Mesendoderm (in vitro differentiated cells): ENCODE measurements at regions not wholly inside any gene's neighbourhood (a gene's known extent, or its start where the extent isn't known, plus 50 kb on each side); places are given as distances from the start of the nearest gene placed in this dataset.

ENCODE experiments used
- DNase-seq: peaks from one replicate; pipeline ENCODE4 v3.0.0; 2013
- H2AK5ac ChIP-seq: 2 replicates; pipeline ENCODE4 v1.6.1; 2013; ENCODE audit warnings: low read length, inconsistent platforms
- H2BK120ac ChIP-seq: 2 replicates; pipeline ENCODE4 v1.6.1; 2013; ENCODE audit warnings: low read depth, mild to moderate bottlenecking, low read length, moderate library complexity, mixed read lengths
- H2BK15ac ChIP-seq: replicated peaks from 2 replicates; pipeline ENCODE4 v1.6.1; 2013; ENCODE audit warnings: low read depth, mild to moderate bottlenecking, moderate library complexity
- H2BK5ac ChIP-seq: 2 replicates; pipeline ENCODE4 v1.6.1; 2013; ENCODE audit warnings: low read length, inconsistent platforms
- H3K18ac ChIP-seq: 2 replicates; pipeline ENCODE4 v1.6.1; 2013; ENCODE audit warnings: mild to moderate bottlenecking, low read length, mixed read lengths
- H3K23ac ChIP-seq: one replicate; pipeline ENCODE4 v1.6.1; 2013; ENCODE audit warnings: low read length
- H3K27ac ChIP-seq: 2 replicates; pipeline ENCODE4 v1.5.1; 2013; ENCODE audit warnings: low read depth, mild to moderate bottlenecking, inconsistent platforms, low read length, moderate library complexity
- H3K27me3 ChIP-seq: 2 replicates; pipeline ENCODE4 v1.6.1; 2013; ENCODE audit warnings: low read length, control low read depth, mild to moderate bottlenecking, inconsistent platforms; ENCODE audit not compliant: insufficient read depth, poor library complexity
- H3K36me3 ChIP-seq: 2 replicates; pipeline ENCODE4 v1.6.1; 2013; ENCODE audit warnings: low read length, inconsistent platforms; ENCODE audit not compliant: control insufficient read depth, insufficient read depth
- H3K4ac ChIP-seq: one replicate; pipeline ENCODE4 v1.6.1; 2013; ENCODE audit warnings: low read depth, mild to moderate bottlenecking, low read length, moderate library complexity
- H3K4me1 ChIP-seq: 2 replicates; pipeline ENCODE4 v1.6.1; 2013; ENCODE audit warnings: low read depth, low read length, inconsistent platforms; ENCODE audit not compliant: control insufficient read depth
- H3K4me2 ChIP-seq: 2 replicates; pipeline ENCODE4 v1.6.1; 2013; ENCODE audit warnings: low read length
- H3K4me3 ChIP-seq: 2 replicates; pipeline ENCODE4 v1.5.1; 2013; ENCODE audit warnings: mild to moderate bottlenecking, low read length
- H3K56ac ChIP-seq: one replicate; pipeline ENCODE4 v1.6.1; 2013; ENCODE audit warnings: low read length
- H3K79me1 ChIP-seq: 2 replicates; pipeline ENCODE4 v1.6.1; 2013; ENCODE audit warnings: low read length, inconsistent platforms
- H3K79me2 ChIP-seq: 2 replicates; pipeline ENCODE4 v1.6.1; 2013; ENCODE audit warnings: mild to moderate bottlenecking, low read length; ENCODE audit not compliant: control insufficient read depth, insufficient read depth
- H3K9ac ChIP-seq: 2 replicates; pipeline ENCODE4 v1.6.1; 2013; ENCODE audit warnings: low read length, inconsistent platforms
- H4K5ac ChIP-seq: one replicate; pipeline ENCODE4 v1.6.1; 2013; ENCODE audit warnings: low read length
- H4K8ac ChIP-seq: one replicate; pipeline ENCODE4 v1.6.1; 2013; ENCODE audit warnings: low read depth, mild to moderate bottlenecking, control low read depth, low read length, moderate library complexity
- WGBS: extraction: QIAGEN DNeasy Blood & Tissue Kit; methylation state at CpG from one replicate; pipeline ENCODE4 v1.1.7; 2013; ENCODE audit warnings: low lambda C conversion rate, missing lambda C conversion rate; ENCODE audit not compliant: insufficient coverage; ENCODE audit errors: extremely low coverage; 5-methylcytosine and 5-hydroxymethylcytosine counted together

DNA sequence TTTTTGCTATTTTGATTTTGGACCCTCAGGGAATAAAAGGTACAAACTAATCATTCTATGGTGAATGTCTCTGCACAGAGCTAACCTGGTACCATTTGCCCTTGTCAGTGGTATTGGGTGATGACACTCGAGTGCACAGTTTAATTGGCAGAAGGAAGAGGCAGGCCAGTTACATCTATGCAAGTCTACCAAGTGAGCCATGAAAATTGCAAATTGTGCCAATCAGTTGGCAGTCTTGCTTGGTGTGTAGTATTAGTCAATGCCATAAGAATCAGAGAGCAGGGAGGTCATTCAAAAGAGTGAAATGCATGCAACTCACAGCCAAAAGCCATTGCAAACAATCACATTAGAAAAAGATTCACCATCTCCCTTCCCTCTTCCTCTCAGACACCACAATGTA is 479.6 kb downstream of the ADAMTS20 start:
- H3K27me3 ChIP-seq: no peaks in the 10 kb centered on the region
- H3K18ac ChIP-seq: no peak overlapping the region
- no peaks in the 10 kb centered on the region for H3K79me2 ChIP-seq
- H2BK15ac ChIP-seq: no peak overlapping the region
- no peaks in the 10 kb centered on the region for H3K4me1 ChIP-seq
- H3K4ac ChIP-seq: no peak overlapping the region
- H3K23ac ChIP-seq: no peak overlapping the region
- H2BK120ac ChIP-seq: no peak overlapping the region
- no peak overlapping the region for H2BK5ac ChIP-seq
- no peak overlapping the region for H4K5ac ChIP-seq
- DNase-seq: no peak
- H3K4me3 ChIP-seq: no peak overlapping the region
- no peak overlapping the region for H2AK5ac ChIP-seq
- H3K79me1 ChIP-seq: no peaks in the 10 kb centered on the region
- H3K27ac ChIP-seq: no peak overlapping the region
- H3K9ac ChIP-seq: no peak overlapping the region
- no peak overlapping the region for H4K8ac ChIP-seq
- no peak overlapping the region for H3K4me2 ChIP-seq
- H3K56ac ChIP-seq: no peak overlapping the region
- no CpG with 5 or more reads among the region's 1 CpG for WGBS
- no peaks in the 10 kb centered on the region for H3K36me3 ChIP-seq

DNA sequence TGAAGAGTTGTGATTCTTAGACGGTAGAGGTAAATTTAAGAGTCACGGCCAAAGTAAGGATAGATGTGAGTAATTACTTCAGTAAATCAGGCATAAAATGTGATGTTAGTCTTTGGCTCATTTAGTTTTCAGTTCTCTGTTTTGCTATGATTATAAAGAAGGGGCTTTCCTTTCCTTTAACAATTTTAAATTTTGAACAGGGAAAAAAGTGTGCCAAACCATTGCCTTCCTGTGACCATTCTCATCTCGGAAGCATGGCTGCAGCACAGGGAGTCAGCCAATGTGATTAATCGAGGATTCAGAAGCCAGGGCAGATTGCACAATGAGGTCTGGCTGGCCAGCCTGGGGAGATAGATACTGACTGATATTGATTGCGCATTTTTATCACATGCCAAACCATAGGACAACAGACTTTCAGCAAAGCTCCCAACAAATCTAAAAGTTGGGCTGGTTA is 480.2 kb upstream of the PRICKLE1 start:
- Histone ChIP-seq H3K4me2 (no peak overlapping the region), H2AK5ac (no peak overlapping the region), H3K56ac (no peak overlapping the region), H3K4ac (no peak overlapping the region), H3K9ac (no peak overlapping the region), H3K18ac (no peak overlapping the region), H3K36me3 (no peaks in the 10 kb centered on the region), H3K4me3 (no peak overlapping the region), H4K5ac (no peak overlapping the region), H2BK15ac (no peak overlapping the region), H3K23ac (no peak overlapping the region), H3K27me3 (no peaks in the 10 kb centered on the region), H2BK5ac (no peak overlapping the region), H3K27ac (no peak overlapping the region), H2BK120ac (no peak overlapping the region), H3K79me1 (no peaks in the 10 kb centered on the region), H3K4me1 (no peaks in the 10 kb centered on the region), H4K8ac (no peak overlapping the region), H3K79me2 (no peaks in the 10 kb centered on the region)
- no CpG with 5 or more reads among the region's 5 CpGs for WGBS
- no peak for DNase-seq

DNA sequence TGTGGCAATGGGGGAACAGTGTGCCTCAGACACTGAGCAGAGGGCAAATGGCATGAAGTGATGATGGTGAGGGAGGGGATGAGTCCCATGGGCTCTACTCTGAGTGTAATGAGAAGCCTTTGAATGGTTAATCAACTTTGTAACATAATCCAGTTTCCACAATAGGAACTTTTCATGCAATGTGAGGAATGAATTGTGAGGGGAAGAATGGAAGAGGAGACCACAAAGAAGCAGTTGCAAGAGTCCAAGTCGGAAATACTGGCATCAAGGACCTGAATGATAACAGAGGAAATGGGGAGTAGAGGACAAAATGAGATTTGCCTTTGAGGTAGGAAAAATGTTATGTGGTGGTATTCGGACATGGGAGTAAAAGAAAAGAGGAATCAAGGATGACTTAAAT is 476.9 kb upstream of the PRICKLE1 start:
- H3K36me3 ChIP-seq: no peaks in the 10 kb centered on the region
- no peak for DNase-seq
- H2BK120ac ChIP-seq: no peak overlapping the region
- H3K4me1 ChIP-seq: no peaks in the 10 kb centered on the region
- no peaks in the 10 kb centered on the region for H3K79me2 ChIP-seq
- H3K18ac ChIP-seq: no peak overlapping the region
- no peak overlapping the region for H2AK5ac ChIP-seq
- H3K23ac ChIP-seq: no peak overlapping the region
- H2BK15ac ChIP-seq: no peak overlapping the region
- H2BK5ac ChIP-seq: no peak overlapping the region
- H3K56ac ChIP-seq: no peak overlapping the region
- WGBS: 100% methylated on average over 1 of the region's 2 CpGs
- H3K4me2 ChIP-seq: no peak overlapping the region
- no peaks in the 10 kb centered on the region for H3K27me3 ChIP-seq
- no peak overlapping the region for H3K4me3 ChIP-seq
- no peaks in the 10 kb centered on the region for H3K79me1 ChIP-seq
- no peak overlapping the region for H4K5ac ChIP-seq
- H3K27ac ChIP-seq: no peak overlapping the region
- H3K4ac ChIP-seq: no peak overlapping the region
- H3K9ac ChIP-seq: no peak overlapping the region
- no peak overlapping the region for H4K8ac ChIP-seq

DNA sequence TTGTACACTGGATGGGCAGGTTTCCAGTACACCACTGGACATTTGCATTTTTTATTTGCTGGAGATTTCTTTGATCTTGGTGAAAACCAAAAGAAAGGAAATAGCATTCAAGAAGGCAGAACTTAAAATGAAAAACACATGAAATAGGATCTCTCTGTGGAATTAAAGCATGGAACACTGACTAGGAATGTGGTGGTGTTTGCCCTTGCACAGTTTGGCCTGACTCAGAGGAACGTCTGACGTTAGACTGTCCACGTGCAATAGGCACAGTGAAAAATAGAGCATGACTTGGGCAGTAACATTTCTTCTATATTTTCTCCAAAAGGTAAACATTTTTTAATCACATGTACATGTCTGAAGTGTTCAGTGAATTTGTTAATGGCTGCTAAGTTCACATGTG is 474.1 kb upstream of the PRICKLE1 start:
- Histone ChIP-seq H3K4me1 (no peaks in the 10 kb centered on the region), H2BK120ac (no peak overlapping the region), H3K27me3 (no peaks in the 10 kb centered on the region), H3K9ac (no peak overlapping the region), H3K23ac (no peak overlapping the region), H3K4me3 (no peak overlapping the region), H3K36me3 (no peaks in the 10 kb centered on the region), H2BK15ac (no peak overlapping the region), H2BK5ac (no peak overlapping the region), H4K5ac (no peak overlapping the region), H3K56ac (no peak overlapping the region), H3K4ac (no peak overlapping the region), H3K79me1 (no peaks in the 10 kb centered on the region), H3K27ac (no peak overlapping the region), H2AK5ac (no peak overlapping the region), H3K79me2 (no peaks in the 10 kb centered on the region), H3K18ac (no peak overlapping the region), H4K8ac (no peak overlapping the region), H3K4me2 (no peak overlapping the region)
- no CpG with 5 or more reads among the region's 3 CpGs for WGBS
- no peak for DNase-seq

DNA sequence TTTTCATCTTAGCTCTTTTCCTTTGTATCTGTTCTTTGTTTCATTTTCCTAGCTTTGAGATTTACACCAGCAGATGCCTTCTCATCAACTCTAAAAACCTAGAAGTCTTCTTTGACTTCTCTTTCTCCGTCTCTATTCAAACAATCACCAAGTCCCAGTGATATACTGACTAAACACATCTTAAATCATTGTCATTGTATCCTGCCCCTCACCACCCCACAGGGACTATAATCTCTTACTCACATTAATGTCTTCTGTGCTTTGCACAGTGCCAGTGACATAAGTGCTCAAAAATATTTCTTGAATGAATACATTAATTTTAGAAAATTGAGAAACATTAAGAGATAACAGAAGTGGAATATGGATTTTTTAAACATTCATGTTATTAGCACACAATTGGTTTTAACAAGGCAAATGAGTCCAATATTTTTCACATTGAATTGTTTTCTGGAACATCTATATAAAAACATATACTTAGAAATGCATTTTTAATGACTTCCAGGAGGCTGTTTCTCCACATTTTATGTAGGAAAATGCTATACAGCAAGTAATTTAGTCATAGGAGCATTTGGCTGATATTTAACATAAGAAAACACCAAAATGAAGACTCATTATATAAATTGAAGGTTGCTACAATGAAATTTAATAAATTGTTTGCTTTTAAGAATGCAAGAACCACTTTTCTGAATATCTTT is 472.8 kb upstream of the PRICKLE1 start:
- WGBS: no CpG with 5 or more reads among the region's 1 CpG
- H3K27me3 ChIP-seq: no peaks in the 10 kb centered on the region
- H3K4me3 ChIP-seq: no peak overlapping the region

DNA sequence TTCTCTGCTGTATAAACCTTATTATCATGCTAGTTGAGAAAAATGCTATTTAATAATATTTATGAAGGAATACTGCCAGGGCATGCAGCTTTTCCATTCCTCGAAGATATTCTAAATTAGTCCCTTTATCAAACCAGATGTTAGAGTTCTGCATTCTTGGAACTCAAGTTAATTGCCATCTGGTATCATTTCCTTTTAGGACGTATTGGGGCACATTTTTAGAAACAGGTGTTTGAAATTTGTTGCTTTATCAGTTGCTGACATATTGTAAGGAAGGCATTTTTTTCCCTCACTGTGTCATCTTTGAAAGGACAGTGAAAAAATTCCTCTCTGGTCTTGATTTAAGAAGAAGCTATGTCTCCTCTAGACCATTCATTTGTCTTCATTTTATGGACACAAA is 471.2 kb upstream of the PRICKLE1 start:
- no peak overlapping the region for H3K4me3 ChIP-seq
- no CpG with 5 or more reads among the region's 2 CpGs for WGBS
- no peak overlapping the region for H3K56ac ChIP-seq
- H3K27me3 ChIP-seq: no peaks in the 10 kb centered on the region
- H3K23ac ChIP-seq: no peak overlapping the region
- no peak overlapping the region for H3K9ac ChIP-seq
- H4K5ac ChIP-seq: no peak overlapping the region
- H2AK5ac ChIP-seq: no peak overlapping the region
- no peak overlapping the region for H2BK5ac ChIP-seq
- H3K4me2 ChIP-seq: no peak overlapping the region
- no peak overlapping the region for H3K27ac ChIP-seq
- H4K8ac ChIP-seq: no peak overlapping the region
- no peaks in the 10 kb centered on the region for H3K79me2 ChIP-seq
- no peak overlapping the region for H3K18ac ChIP-seq
- H3K4ac ChIP-seq: no peak overlapping the region
- no peak overlapping the region for H2BK15ac ChIP-seq
- no peak overlapping the region for H2BK120ac ChIP-seq
- H3K79me1 ChIP-seq: no peaks in the 10 kb centered on the region
- H3K36me3 ChIP-seq: no peaks in the 10 kb centered on the region
- no peaks in the 10 kb centered on the region for H3K4me1 ChIP-seq
- DNase-seq: no peak

More for the DNA sequence above, 472.8 kb upstream of the PRICKLE1 start:
- DNase-seq: no peak
- Histone ChIP-seq H2AK5ac (no peak overlapping the region), H2BK120ac (no peak overlapping the region), H3K4ac (no peak overlapping the region), H3K79me1 (no peaks in the 10 kb centered on the region), H4K5ac (no peak overlapping the region), H3K9ac (no peak overlapping the region), H2BK5ac (no peak overlapping the region), H3K79me2 (no peaks in the 10 kb centered on the region), H4K8ac (no peak overlapping the region), H3K18ac (no peak overlapping the region), H3K36me3 (no peaks in the 10 kb centered on the region), H3K4me2 (no peak overlapping the region), H3K27ac (no peak overlapping the region), H3K4me1 (no peaks in the 10 kb centered on the region), H3K56ac (no peak overlapping the region), H3K23ac (no peak overlapping the region), H2BK15ac (no peak overlapping the region)
